Hepatocyte (in vitro differentiated cells): ENCODE measurements at regions not wholly inside any gene's neighbourhood (a gene's known extent, or its start where the extent isn't known, plus 50 kb on each side); places are given as distances from the start of the nearest gene placed in this dataset.

ENCODE experiments used
- DNase-seq: peaks from one replicate; pipeline ENCODE4 v3.0.0-alpha.2; 2016; ENCODE audit warnings: low spot score
- H2AFZ ChIP-seq: fragments of 200-600 bp; sonication (generic); 2 replicates; pipeline ENCODE4 v1.6.0; 2016; ENCODE audit warnings: antibody characterized with exemption, mild to moderate bottlenecking
- H3K27ac ChIP-seq: fragments of 200-600 bp; sonication (generic); 2 replicates; pipeline ENCODE4 v1.5.1; 2016; ENCODE audit warnings: mild to moderate bottlenecking
- H3K27me3 ChIP-seq: fragments of 200-600 bp; sonication (generic); 2 replicates; pipeline ENCODE4 v1.6.1; 2016
- H3K36me3 ChIP-seq: fragments of 200-600 bp; sonication (generic); replicated peaks from 2 replicates; pipeline ENCODE4 v1.5.1; 2016; ENCODE audit warnings: low read depth; ENCODE audit not compliant: insufficient read depth
- H3K4me1 ChIP-seq: fragments of 200-600 bp; sonication (generic); 2 replicates; pipeline ENCODE4 v1.5.1; 2016; ENCODE audit warnings: mild to moderate bottlenecking, moderate library complexity; ENCODE audit not compliant: insufficient read depth
- H3K4me2 ChIP-seq: fragments of 200-600 bp; sonication (generic); 2 replicates; pipeline ENCODE4 v1.6.0; 2016
- H3K4me3 ChIP-seq: fragments of 200-600 bp; sonication (generic); 2 replicates; pipeline ENCODE4 v1.5.1; 2016; ENCODE audit warnings: mild to moderate bottlenecking
- H3K79me2 ChIP-seq: fragments of 200-600 bp; sonication (generic); 2 replicates; pipeline ENCODE4 v1.6.0; 2017; ENCODE audit warnings: mild to moderate bottlenecking
- H3K9me2 ChIP-seq: fragments of 200-600 bp; sonication (generic); replicated peaks from 2 replicates; pipeline ENCODE4 v1.6.0; 2017; ENCODE audit warnings: mild to moderate bottlenecking; ENCODE audit not compliant: insufficient read depth
- H3K9me3 ChIP-seq: fragments of 200-600 bp; sonication (generic); 2 replicates; pipeline ENCODE4 v1.5.1; 2016; ENCODE audit warnings: low read depth, mild to moderate bottlenecking
- H4K20me1 ChIP-seq: fragments of 200-600 bp; sonication (generic); 2 replicates; pipeline ENCODE4 v1.6.0; 2016; ENCODE audit warnings: mild to moderate bottlenecking; ENCODE audit not compliant: insufficient read depth, poor library complexity, severe bottlenecking
- EZH2 ChIP-seq: fragments of 200-600 bp; sonication (generic); IDR thresholded peaks from 2 replicates; pipeline ENCODE4 v1.6.1; 2016; ENCODE audit warnings: antibody characterized with exemption, mild to moderate bottlenecking, borderline replicate concordance
- EZH2phosphoT487 ChIP-seq: fragments of 200-600 bp; sonication (generic); IDR thresholded peaks from one replicate; pipeline ENCODE4 v1.6.1; 2018; ENCODE audit warnings: antibody characterized with exemption, mild to moderate bottlenecking, low read depth, moderate library complexity; ENCODE audit not compliant: unreplicated experiment, severe bottlenecking
- WGBS: methylation state at CpG from one replicate; pipeline ENCODE4 v1.1.6; 2016; ENCODE audit warnings: low lambda C conversion rate; ENCODE audit errors: missing lambda C conversion rate; 5-methylcytosine and 5-hydroxymethylcytosine counted together
- TF ChIP-seq, protein P1 (sequence below): fragments of 200-600 bp; sonication (generic); IDR thresholded peaks from 2 replicates; pipeline ENCODE4 v1.5.1; 2016; ENCODE audit warnings: antibody characterized with exemption, mild to moderate bottlenecking; ENCODE audit not compliant: poor library complexity

DNA sequence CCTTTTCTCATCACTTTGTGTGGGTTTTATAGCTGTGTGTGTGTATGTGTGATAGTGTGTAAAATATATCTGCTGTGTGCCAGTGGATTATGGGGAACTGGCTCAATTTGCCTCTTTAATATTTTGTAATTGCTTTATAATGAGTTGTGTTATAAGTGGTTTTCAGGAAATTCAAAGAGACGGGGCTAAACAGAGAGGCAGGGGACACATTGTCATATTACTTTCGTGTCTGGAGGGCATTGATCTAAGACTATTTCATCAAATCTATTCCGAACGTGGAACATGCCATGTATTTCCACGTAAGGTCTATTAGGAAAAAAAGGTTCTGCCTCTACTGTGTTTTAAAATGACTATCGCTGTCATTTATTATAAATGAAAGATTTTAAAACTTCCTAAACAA lies 793.2 kb upstream of the TMEM132C start:
- Histone ChIP-seq H2AFZ (no peak overlapping the region), H3K4me3 (no peak overlapping the region), H3K9me2 (no peaks in the 10 kb centered on the region), H4K20me1 (no peaks in the 10 kb centered on the region), H3K27me3 (no peaks in the 10 kb centered on the region), H3K79me2 (no peaks in the 10 kb centered on the region), H3K4me2 (no peak overlapping the region), H3K27ac (no peak overlapping the region), H3K4me1 (no peaks in the 10 kb centered on the region), H3K36me3 (no peaks in the 10 kb centered on the region), H3K9me3 (no peaks in the 10 kb centered on the region)
- WGBS = 82% methylated on average over 6 of the region's 6 CpGs
- TF ChIP-seq EZH2phosphoT487 = no peak
- TF ChIP-seq, protein P1, sequence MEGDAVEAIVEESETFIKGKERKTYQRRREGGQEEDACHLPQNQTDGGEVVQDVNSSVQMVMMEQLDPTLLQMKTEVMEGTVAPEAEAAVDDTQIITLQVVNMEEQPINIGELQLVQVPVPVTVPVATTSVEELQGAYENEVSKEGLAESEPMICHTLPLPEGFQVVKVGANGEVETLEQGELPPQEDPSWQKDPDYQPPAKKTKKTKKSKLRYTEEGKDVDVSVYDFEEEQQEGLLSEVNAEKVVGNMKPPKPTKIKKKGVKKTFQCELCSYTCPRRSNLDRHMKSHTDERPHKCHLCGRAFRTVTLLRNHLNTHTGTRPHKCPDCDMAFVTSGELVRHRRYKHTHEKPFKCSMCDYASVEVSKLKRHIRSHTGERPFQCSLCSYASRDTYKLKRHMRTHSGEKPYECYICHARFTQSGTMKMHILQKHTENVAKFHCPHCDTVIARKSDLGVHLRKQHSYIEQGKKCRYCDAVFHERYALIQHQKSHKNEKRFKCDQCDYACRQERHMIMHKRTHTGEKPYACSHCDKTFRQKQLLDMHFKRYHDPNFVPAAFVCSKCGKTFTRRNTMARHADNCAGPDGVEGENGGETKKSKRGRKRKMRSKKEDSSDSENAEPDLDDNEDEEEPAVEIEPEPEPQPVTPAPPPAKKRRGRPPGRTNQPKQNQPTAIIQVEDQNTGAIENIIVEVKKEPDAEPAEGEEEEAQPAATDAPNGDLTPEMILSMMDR = no peak
- no peak for TF ChIP-seq EZH2
- DNase-seq = no peak

DNA sequence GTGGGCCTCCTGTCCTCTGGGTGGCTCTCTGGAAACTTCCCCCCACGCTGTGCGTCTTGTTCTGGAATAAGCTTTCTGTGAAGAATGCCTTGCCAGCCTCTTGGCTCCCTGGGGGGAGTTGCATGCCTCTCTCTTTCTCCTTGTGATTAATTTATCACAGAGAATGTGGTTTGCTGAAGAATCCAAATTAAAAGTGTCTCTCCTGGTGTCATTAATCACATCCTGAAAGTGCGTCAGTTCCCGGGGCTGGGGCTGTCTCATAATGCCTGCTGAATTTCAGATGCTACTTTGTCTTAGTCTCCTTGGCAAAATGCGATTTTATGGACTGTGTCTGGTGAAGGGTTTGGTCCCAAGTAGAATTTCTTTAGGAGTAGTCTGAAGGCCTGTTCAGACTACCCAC lies 787.7 kb upstream of the TMEM132C start:
- no peaks in the 10 kb centered on the region for H3K9me3 ChIP-seq
- no peak for DNase-seq
- no peak overlapping the region for H3K4me2 ChIP-seq
- no peaks in the 10 kb centered on the region for H3K36me3 ChIP-seq
- H3K27me3 ChIP-seq = no peaks in the 10 kb centered on the region
- no peaks in the 10 kb centered on the region for H3K9me2 ChIP-seq
- 86% methylated on average over 5 of the region's 5 CpGs for WGBS
- H2AFZ ChIP-seq = no peak overlapping the region
- no peak overlapping the region for H3K4me3 ChIP-seq
- no peaks in the 10 kb centered on the region for H4K20me1 ChIP-seq
- TF ChIP-seq EZH2 (no peak), EZH2phosphoT487 (no peak)
- TF ChIP-seq, protein P1 = no peak
- no peak overlapping the region for H3K27ac ChIP-seq
- no peaks in the 10 kb centered on the region for H3K4me1 ChIP-seq
- H3K79me2 ChIP-seq = no peaks in the 10 kb centered on the region

DNA sequence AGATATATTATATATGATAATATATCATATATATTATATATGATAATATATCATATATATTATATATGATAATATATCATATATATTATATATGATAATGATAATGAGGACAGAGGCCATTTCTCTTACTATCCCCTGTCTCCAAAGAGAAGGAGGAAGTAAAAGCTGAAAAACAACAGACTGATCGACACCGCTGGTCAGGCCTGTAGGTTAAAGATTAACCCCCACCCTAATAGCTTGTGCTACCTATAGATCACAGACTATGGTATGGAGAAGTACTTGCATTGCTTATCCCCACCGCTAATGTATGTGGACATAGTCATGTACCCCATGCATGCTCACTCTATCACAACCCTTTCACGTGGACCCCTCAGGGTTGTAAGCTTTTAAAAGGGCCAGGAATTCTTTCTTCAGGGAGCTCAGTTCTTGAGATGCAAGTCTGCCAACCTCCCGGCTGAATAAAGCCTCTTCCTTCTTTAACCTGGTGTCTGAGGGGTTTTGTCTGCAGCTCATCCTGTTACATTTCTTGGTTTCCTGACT lies 786.1 kb upstream of the TMEM132C start:
- no peaks in the 10 kb centered on the region for H3K27me3 ChIP-seq
- no peaks in the 10 kb centered on the region for H4K20me1 ChIP-seq
- no peak overlapping the region for H2AFZ ChIP-seq
- H3K4me1 ChIP-seq = no peaks in the 10 kb centered on the region
- H3K36me3 ChIP-seq = no peaks in the 10 kb centered on the region
- no peaks in the 10 kb centered on the region for H3K79me2 ChIP-seq
- H3K4me3 ChIP-seq = no peak overlapping the region
- no peak for TF ChIP-seq EZH2
- no peak for TF ChIP-seq EZH2phosphoT487
- TF ChIP-seq, protein P1 = no peak
- H3K27ac ChIP-seq = no peak overlapping the region
- no peaks in the 10 kb centered on the region for H3K9me2 ChIP-seq
- no peak for DNase-seq
- H3K9me3 ChIP-seq = no peaks in the 10 kb centered on the region
- 72% methylated on average over 5 of the region's 5 CpGs for WGBS
- no peak overlapping the region for H3K4me2 ChIP-seq

DNA sequence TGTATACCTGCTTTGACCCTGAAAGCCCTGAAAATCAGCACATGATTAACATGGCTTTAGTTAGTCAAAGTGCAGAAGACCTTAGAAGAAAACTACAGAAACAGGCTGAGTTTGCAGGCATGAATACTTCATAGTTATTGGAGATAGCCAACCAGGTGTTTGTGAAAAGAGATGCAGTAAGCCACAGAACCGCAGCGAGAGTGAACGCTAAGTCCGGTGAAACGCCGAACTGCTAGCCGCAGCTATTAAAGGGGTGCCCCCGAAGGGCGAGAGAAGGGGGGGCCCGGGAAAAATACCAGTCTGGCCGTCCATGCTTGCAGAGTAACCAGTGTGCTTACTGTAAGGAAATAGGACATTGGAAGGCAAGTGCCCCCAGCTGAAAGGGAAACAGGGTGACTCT lies 784.0 kb upstream of the TMEM132C start:
- Histone ChIP-seq H3K4me2 (no peak overlapping the region), H3K79me2 (no peaks in the 10 kb centered on the region), H3K4me3 (no peak overlapping the region), H2AFZ (no peak overlapping the region), H3K36me3 (no peaks in the 10 kb centered on the region), H3K4me1 (peaks cover 7% of the 10 kb centered on the region), H3K27ac (no peak overlapping the region), H3K27me3 (no peaks in the 10 kb centered on the region), H4K20me1 (no peaks in the 10 kb centered on the region), H3K9me2 (no peaks in the 10 kb centered on the region), H3K9me3 (no peaks in the 10 kb centered on the region)
- DNase-seq = no peak
- WGBS = 95% methylated on average over 11 of the region's 11 CpGs
- no peak for TF ChIP-seq EZH2
